ENCODE measurements at regions not wholly inside any gene's neighbourhood (a gene's known extent, or its start where the extent isn't known, plus 50 kb on each side); places are given as distances from the start of the nearest gene placed in this dataset.

GRCh38 chr7:38123494-38123893 lies 54.6 kb upstream of the STARD3NL start:
- H3K36me3 ChIP-seq (ENCODE audit: control insufficient read depth in 2 of 2, insufficient read depth in 1 of 2, low read length in 2 of 2) = no peaks in the 10 kb centered on the region
- no peaks in the 10 kb centered on the region for H3K4me1 ChIP-seq (ENCODE audit: control insufficient read depth, insufficient read depth, low read length)
- CTCF ChIA-PET = interaction anchor here (0.9 kb wide), 1 partner anchor 92 kb away, joined by 3 read pairs; no protein-coding TSS in a partner anchor
- POLR2A ChIA-PET = no interaction called here
- no peaks in the 10 kb centered on the region for H3K9me3 ChIP-seq (ENCODE audit: control insufficient read depth, insufficient read depth, low read depth, low read length)
- no peak overlapping the region for H3K4me3 ChIP-seq (ENCODE audit: low read depth, low read length)
- TF ChIP-seq, protein P1, sequence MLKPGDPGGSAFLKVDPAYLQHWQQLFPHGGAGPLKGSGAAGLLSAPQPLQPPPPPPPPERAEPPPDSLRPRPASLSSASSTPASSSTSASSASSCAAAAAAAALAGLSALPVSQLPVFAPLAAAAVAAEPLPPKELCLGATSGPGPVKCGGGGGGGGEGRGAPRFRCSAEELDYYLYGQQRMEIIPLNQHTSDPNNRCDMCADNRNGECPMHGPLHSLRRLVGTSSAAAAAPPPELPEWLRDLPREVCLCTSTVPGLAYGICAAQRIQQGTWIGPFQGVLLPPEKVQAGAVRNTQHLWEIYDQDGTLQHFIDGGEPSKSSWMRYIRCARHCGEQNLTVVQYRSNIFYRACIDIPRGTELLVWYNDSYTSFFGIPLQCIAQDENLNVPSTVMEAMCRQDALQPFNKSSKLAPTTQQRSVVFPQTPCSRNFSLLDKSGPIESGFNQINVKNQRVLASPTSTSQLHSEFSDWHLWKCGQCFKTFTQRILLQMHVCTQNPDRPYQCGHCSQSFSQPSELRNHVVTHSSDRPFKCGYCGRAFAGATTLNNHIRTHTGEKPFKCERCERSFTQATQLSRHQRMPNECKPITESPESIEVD (tag by site-specific recombination; IDR thresholded peaks at IDR 0.05) = no peak
- TF ChIP-seq, protein P2, sequence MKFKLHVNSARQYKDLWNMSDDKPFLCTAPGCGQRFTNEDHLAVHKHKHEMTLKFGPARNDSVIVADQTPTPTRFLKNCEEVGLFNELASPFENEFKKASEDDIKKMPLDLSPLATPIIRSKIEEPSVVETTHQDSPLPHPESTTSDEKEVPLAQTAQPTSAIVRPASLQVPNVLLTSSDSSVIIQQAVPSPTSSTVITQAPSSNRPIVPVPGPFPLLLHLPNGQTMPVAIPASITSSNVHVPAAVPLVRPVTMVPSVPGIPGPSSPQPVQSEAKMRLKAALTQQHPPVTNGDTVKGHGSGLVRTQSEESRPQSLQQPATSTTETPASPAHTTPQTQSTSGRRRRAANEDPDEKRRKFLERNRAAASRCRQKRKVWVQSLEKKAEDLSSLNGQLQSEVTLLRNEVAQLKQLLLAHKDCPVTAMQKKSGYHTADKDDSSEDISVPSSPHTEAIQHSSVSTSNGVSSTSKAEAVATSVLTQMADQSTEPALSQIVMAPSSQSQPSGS (tag by site-specific recombination; IDR thresholded peaks at IDR 0.05; ENCODE audit: low read depth) = no peak
- TF ChIP-seq ZNF626 (tag by site-specific recombination; IDR thresholded peaks at IDR 0.05) = no peak
- TF ChIP-seq, protein P3, sequence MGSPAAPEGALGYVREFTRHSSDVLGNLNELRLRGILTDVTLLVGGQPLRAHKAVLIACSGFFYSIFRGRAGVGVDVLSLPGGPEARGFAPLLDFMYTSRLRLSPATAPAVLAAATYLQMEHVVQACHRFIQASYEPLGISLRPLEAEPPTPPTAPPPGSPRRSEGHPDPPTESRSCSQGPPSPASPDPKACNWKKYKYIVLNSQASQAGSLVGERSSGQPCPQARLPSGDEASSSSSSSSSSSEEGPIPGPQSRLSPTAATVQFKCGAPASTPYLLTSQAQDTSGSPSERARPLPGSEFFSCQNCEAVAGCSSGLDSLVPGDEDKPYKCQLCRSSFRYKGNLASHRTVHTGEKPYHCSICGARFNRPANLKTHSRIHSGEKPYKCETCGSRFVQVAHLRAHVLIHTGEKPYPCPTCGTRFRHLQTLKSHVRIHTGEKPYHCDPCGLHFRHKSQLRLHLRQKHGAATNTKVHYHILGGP (tag by site-specific recombination; IDR thresholded peaks at IDR 0.05) = no peak
- no peak for TF ChIP-seq ZNF529 (tag by site-specific recombination; IDR thresholded peaks at IDR 0.05; ENCODE audit: insufficient replicate concordance)
- TF ChIP-seq ZNF514 (tag by site-specific recombination; IDR thresholded peaks at IDR 0.05) = no peak
- TF ChIP-seq ZNF426 (tag by site-specific recombination; IDR thresholded peaks at IDR 0.05) = no peak
- TF ChIP-seq ZNF664 (tag by site-specific recombination; IDR thresholded peaks at IDR 0.05) = no peak
- TF ChIP-seq WT1 (tag by site-specific recombination; IDR thresholded peaks at IDR 0.05) = no peak
- no peak for TF ChIP-seq ZNF768 (tag by site-specific recombination; IDR thresholded peaks at IDR 0.05)
- TF ChIP-seq ZNF341 (tag by site-specific recombination; IDR thresholded peaks at IDR 0.05; ENCODE audit: low read depth) = no peak
- TF ChIP-seq KLF17 (tag by site-specific recombination; IDR thresholded peaks at IDR 0.05) = no peak
- TF ChIP-seq ZBTB1 (tag by site-specific recombination; IDR thresholded peaks at IDR 0.05) = no peak
- H3K27ac ChIP-seq (ENCODE audit: extremely low read depth, low read depth, low read length) = no peak overlapping the region

DNA sequence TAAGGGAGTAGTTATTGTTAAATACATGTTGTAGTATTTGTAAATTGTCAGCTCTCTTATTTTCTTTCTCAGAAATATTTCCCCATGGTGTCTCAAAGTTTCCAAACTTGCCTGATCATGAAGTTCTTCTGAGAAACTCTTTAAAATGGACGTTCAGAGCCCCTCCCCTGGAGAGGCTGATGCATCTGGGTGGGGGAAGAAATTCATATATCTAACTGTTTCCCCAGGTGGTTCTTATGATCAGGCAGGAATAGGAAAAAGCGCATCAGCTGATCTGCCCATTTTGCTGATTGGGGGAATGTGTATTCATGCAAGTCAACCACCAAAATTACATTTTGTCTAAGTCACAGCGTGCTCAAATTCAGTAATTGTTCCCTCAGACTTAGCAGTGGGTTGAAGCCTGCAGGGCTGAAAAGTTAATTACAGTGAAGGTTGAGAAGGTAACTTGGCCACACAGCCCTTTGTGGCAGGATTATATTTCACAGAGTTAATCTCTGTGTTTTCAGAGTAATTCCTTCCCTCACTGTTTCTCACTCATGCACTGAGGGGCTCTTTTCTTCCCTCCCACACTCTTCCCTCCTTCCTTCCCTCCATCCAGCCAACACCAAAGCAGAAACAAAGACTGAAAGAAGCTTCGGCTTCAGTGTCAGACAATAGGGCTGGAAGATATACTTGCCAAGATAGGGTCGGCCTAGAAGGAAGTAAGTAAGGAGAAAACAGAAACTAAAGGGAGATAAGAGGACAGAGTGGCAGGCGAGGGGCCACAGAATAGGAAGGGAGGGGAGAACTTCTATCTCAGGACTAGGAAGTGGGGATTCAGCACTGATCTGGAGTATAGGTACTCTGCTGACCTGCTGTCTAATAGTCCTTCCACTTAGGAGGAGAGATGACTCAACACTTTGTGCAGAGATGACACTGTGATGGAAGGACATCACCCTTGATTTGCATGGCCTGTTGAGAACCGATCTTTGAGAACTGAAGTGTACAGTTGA lies 50.5 kb upstream of the STARD3NL start:
- POLR2A ChIA-PET = interaction anchor here (0.7 kb wide), 1 partner anchor 53 kb away, joined by 5 read pairs; no protein-coding TSS in a partner anchor
- TF ChIP-seq PBX3 (CRISPR knock-in tag; IDR thresholded peaks at IDR 0.05) (no peak), ZBTB17 (tag by site-specific recombination; IDR thresholded peaks at IDR 0.05) (0 out of 2 replicates have a peak, but pooled peaks have one; percentile 17)
- Histone ChIP-seq H3K9me3 (ENCODE audit: control insufficient read depth, insufficient read depth, low read depth, low read length) (no peaks in the 10 kb centered on the region), H3K36me3 (ENCODE audit: control insufficient read depth in 2 of 2, insufficient read depth in 1 of 2, low read length in 2 of 2) (no peaks in the 10 kb centered on the region), H3K27ac (ENCODE audit: extremely low read depth, low read depth, low read length) (no peak overlapping the region), H3K4me1 (ENCODE audit: control insufficient read depth, insufficient read depth, low read length) (no peaks in the 10 kb centered on the region), H3K4me3 (ENCODE audit: low read depth, low read length) (no peak overlapping the region)
- CTCF ChIA-PET = interaction anchor here (0.6 to 0.9 kb wide), 4 partner anchors 19 to 437 kb away, joined by 3 to 4 read pairs (median 4); no protein-coding TSS in a partner anchor

Measured in HEK293 (cell line).